B cell (primary cell): ENCODE measurements at regions not wholly inside any gene's neighbourhood (a gene's known extent, or its start where the extent isn't known, plus 50 kb on each side); places are given as distances from the start of the nearest gene placed in this dataset.

Experiments used
- ATAC-seq: fragments of 200-7000 bp; cut with Tn5 transposase; one replicate; pipeline ENCODE4 v1.10.0; 2021; ENCODE audit warnings: low read depth, mild to moderate bottlenecking, moderate number of reproducible peaks, moderate library complexity
- CTCF ChIA-PET: fragments of 350-600 bp; sonication (Branson Sonifier 250); formaldehyde crosslinking; loops from one replicate; lab custom pipeline; 2021; ENCODE audit warnings: antibody characterized with exemption, inconsistent platforms; lab: Charles Lee
- POLR2A ChIA-PET: fragments of 350-600 bp; sonication (Branson Sonifier 250); formaldehyde crosslinking; loops from one replicate; lab custom pipeline; 2021; ENCODE audit warnings: antibody characterized with exemption; lab: Charles Lee
- DNase-seq: peaks from one replicate; pipeline ENCODE4 v3.0.0; 2013
- H2AFZ ChIP-seq: 2 replicates; pipeline ENCODE4 v1.6.1; 2012; ENCODE audit warnings: mild to moderate bottlenecking, low read depth, low read length; ENCODE audit not compliant: insufficient read depth, poor library complexity, severe bottlenecking
- H3K27ac ChIP-seq, 2 donors: 1 replicate in 1 of 2; 2 replicates in 1 of 2; pipeline ENCODE4 v1.5.1; 2012 to 2013; ENCODE audit warnings: low read length in 2 of 2, mild to moderate bottlenecking in 2 of 2, moderate library complexity in 1 of 2
- H3K27me3 ChIP-seq, 4 experiments: fragments of 200-600 bp in 1 of 4; sonication (generic) in 1 of 4; replicated peaks in 1 of 4; 1 replicate in 2 of 4; 2 replicates in 2 of 4; pipeline versions ENCODE4 v1.6.1 to v1.7.0; 2013 to 2016; ENCODE audit warnings: low read length in 3 of 4, mild to moderate bottlenecking in 2 of 4, mixed read lengths in 1 of 4, moderate library complexity in 1 of 4; ENCODE audit not compliant: insufficient read depth in 4 of 4, control insufficient read depth in 3 of 4; ENCODE audit errors: control extremely low read depth in 1 of 4
- H3K36me3 ChIP-seq, 2 experiments: replicated peaks in 1 of 2; 1 replicate in 1 of 2; 2 replicates in 1 of 2; pipeline versions ENCODE4 v1.6.1 to v1.7.1; 2013; ENCODE audit warnings: low read length in 1 of 2; ENCODE audit not compliant: insufficient read depth in 2 of 2, control insufficient read depth in 1 of 2; ENCODE audit errors: control extremely low read depth in 1 of 2, extremely low read depth in 1 of 2
- H3K4me1 ChIP-seq, 2 donors: fragments of 200-600 bp in 1 of 2; sonication (generic) in 1 of 2; 1 replicate in 1 of 2; 2 replicates in 1 of 2; pipeline versions ENCODE4 v1.5.1 to v1.6.1; 2013 to 2017; ENCODE audit warnings: low read length in 2 of 2; ENCODE audit not compliant: control insufficient read depth in 2 of 2, insufficient read depth in 2 of 2
- H3K4me2 ChIP-seq: replicated peaks from 2 replicates; pipeline ENCODE3; 2012; ENCODE audit warnings: mild to moderate bottlenecking, low read depth, low read length; ENCODE audit not compliant: poor library complexity, severe bottlenecking
- H3K4me3 ChIP-seq, 5 experiments: fragments of 200-600 bp in 1 of 5; sonication (generic) in 1 of 5; 1 replicate in 3 of 5; 2 replicates in 2 of 5; pipeline versions ENCODE4 v1.5.1 to v1.7.0; 2011 to 2016; ENCODE audit warnings: low read length in 4 of 5, mild to moderate bottlenecking in 4 of 5, low read depth in 2 of 5, control low read depth in 1 of 5, moderate library complexity in 1 of 5; ENCODE audit not compliant: insufficient read depth in 1 of 5; ENCODE audit errors: control extremely low read depth in 1 of 5, extremely low read depth in 1 of 5
- H3K79me2 ChIP-seq: fragments of 200-600 bp; sonication (generic); one replicate; pipeline ENCODE4 v1.6.0; 2016; ENCODE audit warnings: low read length; ENCODE audit not compliant: control insufficient read depth, insufficient read depth
- H3K9ac ChIP-seq: fragments of 200-600 bp; sonication (generic); 2 replicates; pipeline ENCODE4 v1.6.1; 2017; ENCODE audit warnings: mild to moderate bottlenecking, low read length, moderate library complexity
- H3K9me3 ChIP-seq, 3 donors: one replicate each; pipeline versions ENCODE4 v1.6.1 to v1.7.1; 2013; ENCODE audit warnings: low read length in 2 of 3; ENCODE audit not compliant: control insufficient read depth in 2 of 3, insufficient read depth in 1 of 3; ENCODE audit errors: control extremely low read depth in 1 of 3
- H4K20me1 ChIP-seq: 2 replicates; pipeline ENCODE4 v1.6.0; 2012; ENCODE audit warnings: mild to moderate bottlenecking, low read length; ENCODE audit not compliant: insufficient read depth, control insufficient read depth, poor library complexity, severe bottlenecking
- H3K27ac Mint-ChIP-seq: one replicate; pipeline ENCODE4 v1.8.0; 2021; ENCODE audit warnings: mixed read lengths
- H3K27me3 Mint-ChIP-seq: one replicate; pipeline ENCODE4 v1.8.0; 2021; ENCODE audit warnings: mixed read lengths
- H3K4me1 Mint-ChIP-seq: one replicate; pipeline ENCODE4 v1.8.0; 2021; ENCODE audit warnings: mixed read lengths
- H3K4me3 Mint-ChIP-seq: one replicate; pipeline ENCODE4 v1.8.0; 2021; ENCODE audit warnings: mixed read lengths
- H3K9me3 Mint-ChIP-seq: one replicate; pipeline ENCODE4 v1.8.0; 2022; ENCODE audit warnings: mixed read lengths; ENCODE audit not compliant: insufficient read depth
- CTCF ChIP-seq: fragments of 200-600 bp; IDR thresholded peaks from one replicate; pipeline ENCODE4 v1.8.0; 2022; ENCODE audit warnings: antibody characterized with exemption, mild to moderate bottlenecking
- EZH2 ChIP-seq: IDR thresholded peaks from 2 replicates; pipeline ENCODE4 v1.6.1; 2012; ENCODE audit warnings: borderline replicate concordance, low read depth, mild to moderate bottlenecking, moderate library complexity, low read length; ENCODE audit not compliant: insufficient read depth, poor library complexity, severe bottlenecking
- WGBS: methylation state at CpG from one replicate; pipeline ENCODE4 v1.1.5; 2013; ENCODE audit warnings: missing lambda C conversion rate; ENCODE audit not compliant: insufficient coverage; 5-methylcytosine and 5-hydroxymethylcytosine counted together
- intact Hi-C: fragments of 100-400 bp; cut with micrococcal nuclease; formaldehyde crosslinking; loops from one replicate; pipeline ENCODE4 v1.10.0; 2022

DNA sequence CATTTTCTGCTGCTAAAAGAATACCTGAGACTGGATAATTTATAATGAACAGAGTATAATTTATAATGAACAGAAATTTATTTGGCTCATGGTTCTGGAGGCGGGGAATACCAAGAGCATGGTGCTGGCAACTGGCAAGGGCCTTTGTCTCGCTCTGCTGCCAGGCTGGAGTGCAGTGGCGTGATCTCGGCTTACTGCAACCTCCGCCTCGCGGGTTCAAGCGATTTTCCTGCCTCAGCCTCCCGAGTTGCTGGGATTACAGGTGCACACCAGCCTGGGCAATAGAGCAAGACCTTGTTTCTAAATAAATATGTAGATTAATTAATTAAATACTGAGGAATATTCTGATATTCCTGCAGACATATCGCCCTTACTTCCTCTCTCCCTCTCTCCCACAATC is 1610.8 kb downstream of the SUCLG1 start:
- Histone ChIP-seq H3K4me2 (no peak overlapping the region), H3K9ac (no peak overlapping the region), H4K20me1 (no peaks in the 10 kb centered on the region), H3K9me3 (no peaks in the 10 kb centered on the region), H3K79me2 (no peaks in the 10 kb centered on the region), H3K4me1 (no peaks in the 10 kb centered on the region), H3K27me3 (no peaks in the 10 kb centered on the region), H2AFZ (no peak overlapping the region), H3K4me3 (no peak overlapping the region), H3K27ac (no peak overlapping the region), H3K36me3 (no peaks in the 10 kb centered on the region)
- 59% methylated on average over 4 of the region's 10 CpGs for WGBS
- H3K27ac Mint-ChIP-seq = no peak overlapping the region
- H3K4me3 Mint-ChIP-seq = no peak overlapping the region
- peaks cover 8% of the 10 kb centered on the region for H3K9me3 Mint-ChIP-seq
- ChIA-PET CTCF (no interaction called here), POLR2A (no interaction called here)
- DNase-seq (no peak), ATAC-seq (no peak)
- intact Hi-C loops = no loop called here
- H3K4me1 Mint-ChIP-seq = no peaks in the 10 kb centered on the region
- TF ChIP-seq CTCF (no peak), EZH2 (no peak)
- H3K27me3 Mint-ChIP-seq = no peaks in the 10 kb centered on the region

DNA sequence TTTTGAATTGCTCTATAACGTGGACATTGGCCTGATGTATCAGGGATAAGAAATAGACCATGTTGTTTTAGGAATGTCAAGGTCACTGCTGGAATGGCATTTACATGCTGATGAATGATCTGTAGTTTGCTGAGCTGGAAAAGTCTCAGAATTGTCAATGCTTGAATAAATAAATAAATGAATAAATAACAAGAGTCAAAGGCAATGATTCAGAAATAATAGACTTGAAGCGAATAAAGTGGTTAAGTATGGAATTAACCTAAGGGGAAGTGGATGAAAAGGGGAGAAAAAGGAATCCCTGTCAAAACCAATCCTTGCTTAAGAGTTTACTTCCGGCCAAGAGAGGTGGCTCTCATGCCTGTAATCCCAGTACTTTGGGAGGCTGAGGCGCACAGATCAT is 1620.0 kb downstream of the SUCLG1 start:
- H3K4me3 Mint-ChIP-seq = no peak overlapping the region
- 73% methylated on average over 3 of the region's 4 CpGs for whole genome bisulfite sequencing
- no peaks in the 10 kb centered on the region for H3K4me1 Mint-ChIP-seq
- TF ChIP-seq EZH2 (no peak), CTCF (no peak)
- no peaks in the 10 kb centered on the region for H3K79me2 ChIP-seq
- H3K4me2 ChIP-seq = no peak overlapping the region
- no peak overlapping the region for H3K27ac ChIP-seq
- ATAC-seq (no peak), DNase-seq (no peak)
- H3K27ac Mint-ChIP-seq = no peak overlapping the region
- H3K9me3 ChIP-seq = no peaks in the 10 kb centered on the region
- H3K9me3 Mint-ChIP-seq = no peaks in the 10 kb centered on the region
- intact Hi-C loops = no loop called here
- no peak overlapping the region for H2AFZ ChIP-seq
- H3K9ac ChIP-seq = no peak overlapping the region
- H3K27me3 Mint-ChIP-seq = no peaks in the 10 kb centered on the region
- H3K36me3 ChIP-seq = no peaks in the 10 kb centered on the region
- H4K20me1 ChIP-seq = no peaks in the 10 kb centered on the region
- no peak overlapping the region for H3K4me3 ChIP-seq
- H3K27me3 ChIP-seq = no peaks in the 10 kb centered on the region
- ChIA-PET POLR2A (no interaction called here), CTCF (no interaction called here)
- H3K4me1 ChIP-seq = no peaks in the 10 kb centered on the region
